ENCODE measurements at regions not wholly inside any gene's neighbourhood (a gene's known extent, or its start where the extent isn't known, plus 50 kb on each side); places are given as distances from the start of the nearest gene placed in this dataset.

DNA sequence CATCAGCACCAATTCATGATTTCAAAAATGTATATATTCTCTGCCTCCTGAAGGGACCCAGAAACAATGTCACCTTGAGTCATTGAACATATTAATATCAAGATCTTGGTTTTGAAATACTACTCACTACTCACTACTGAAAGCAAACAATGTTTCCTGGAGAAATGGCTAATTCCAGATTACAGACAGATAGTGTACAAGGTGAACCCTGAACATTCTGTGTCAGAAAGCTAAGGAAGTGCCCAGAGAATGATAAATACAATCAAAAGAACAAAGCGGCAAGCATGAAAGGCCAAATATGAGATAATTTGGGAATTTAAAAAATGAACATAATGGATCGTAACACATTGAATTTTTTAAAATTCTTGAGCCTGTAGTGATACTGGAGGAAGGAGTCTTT, 101.5 kb upstream of the TENT5A start:
- TF ChIP-seq POLR2A (IDR thresholded peaks at IDR 0.05), result no peak
- TF ChIP-seq, protein P1, sequence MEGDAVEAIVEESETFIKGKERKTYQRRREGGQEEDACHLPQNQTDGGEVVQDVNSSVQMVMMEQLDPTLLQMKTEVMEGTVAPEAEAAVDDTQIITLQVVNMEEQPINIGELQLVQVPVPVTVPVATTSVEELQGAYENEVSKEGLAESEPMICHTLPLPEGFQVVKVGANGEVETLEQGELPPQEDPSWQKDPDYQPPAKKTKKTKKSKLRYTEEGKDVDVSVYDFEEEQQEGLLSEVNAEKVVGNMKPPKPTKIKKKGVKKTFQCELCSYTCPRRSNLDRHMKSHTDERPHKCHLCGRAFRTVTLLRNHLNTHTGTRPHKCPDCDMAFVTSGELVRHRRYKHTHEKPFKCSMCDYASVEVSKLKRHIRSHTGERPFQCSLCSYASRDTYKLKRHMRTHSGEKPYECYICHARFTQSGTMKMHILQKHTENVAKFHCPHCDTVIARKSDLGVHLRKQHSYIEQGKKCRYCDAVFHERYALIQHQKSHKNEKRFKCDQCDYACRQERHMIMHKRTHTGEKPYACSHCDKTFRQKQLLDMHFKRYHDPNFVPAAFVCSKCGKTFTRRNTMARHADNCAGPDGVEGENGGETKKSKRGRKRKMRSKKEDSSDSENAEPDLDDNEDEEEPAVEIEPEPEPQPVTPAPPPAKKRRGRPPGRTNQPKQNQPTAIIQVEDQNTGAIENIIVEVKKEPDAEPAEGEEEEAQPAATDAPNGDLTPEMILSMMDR (IDR thresholded peaks at IDR 0.05), result no peak
